Activated CD8-positive, alpha-beta memory T cell treated with anti-CD3 and anti-CD28 coated beads for 4 hours (primary cell): ENCODE measurements at regions not wholly inside any gene's neighbourhood (a gene's known extent, or its start where the extent isn't known, plus 50 kb on each side); places are given as distances from the start of the nearest gene placed in this dataset.

ENCODE experiments used
- DNase-seq, 2 donors: peaks; one replicate each; pipeline ENCODE4 v3.0.0-alpha.2; 2020; ENCODE audit warnings: low read depth in 2 of 2

GRCh38 chr16:72410492-72410891, 238.5 kb upstream of the PMFBP1 start:
- DNase-seq, result no peak

GRCh38 chr16:72409423-72409822, 237.5 kb upstream of the PMFBP1 start:
- no peak for DNase-seq

DNA sequence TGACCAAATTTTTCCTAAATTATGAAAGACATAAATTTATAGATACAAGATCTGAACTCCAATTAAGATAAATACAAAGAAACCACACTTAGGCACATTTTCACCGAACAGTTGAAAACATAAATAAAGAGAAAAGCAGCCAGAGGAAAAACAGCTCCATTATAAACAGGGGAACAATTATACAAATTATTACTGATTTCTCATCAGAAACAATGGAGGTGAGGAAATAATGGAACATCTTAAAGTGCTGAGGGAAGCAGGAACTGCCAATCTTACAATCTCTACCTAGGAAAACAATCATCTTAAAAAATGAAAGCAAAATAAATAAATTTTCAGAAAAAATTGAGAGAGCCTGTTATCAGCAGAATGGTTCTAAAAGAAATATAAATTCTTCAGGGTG, 234.4 kb upstream of the PMFBP1 start:
- no peak for DNase-seq

DNA sequence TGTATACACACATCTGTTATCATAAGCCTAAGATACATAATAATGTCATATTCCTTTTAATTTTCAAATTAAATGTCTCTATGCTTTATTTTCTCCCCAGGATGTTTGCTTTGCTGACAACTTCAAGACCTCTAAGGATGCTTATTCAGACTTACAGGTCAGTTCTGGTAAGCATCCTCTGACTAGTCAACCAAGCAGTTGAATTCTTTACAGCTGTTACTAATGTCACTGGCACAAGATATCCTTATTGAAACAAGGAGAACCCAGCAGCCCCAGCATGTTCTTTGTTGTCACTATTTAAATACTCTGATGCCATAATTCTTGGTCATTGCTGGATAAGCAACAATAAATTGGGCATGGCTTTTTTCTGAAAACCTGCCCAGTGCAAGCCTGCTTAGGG, 232.3 kb upstream of the PMFBP1 start:
- no peak for DNase-seq

GRCh38 chr16:72401084-72401361, 229.1 kb upstream of the PMFBP1 start:
- no peak for DNase-seq

- DNase-seq, result no peak
These were observed 228.5 kb upstream of the PMFBP1 start for GRCh38 chr16:72400257-72401083.

- no peak for DNase-seq
These were observed 227.9 kb upstream of the PMFBP1 start for GRCh38 chr16:72399811-72400210.

DNA sequence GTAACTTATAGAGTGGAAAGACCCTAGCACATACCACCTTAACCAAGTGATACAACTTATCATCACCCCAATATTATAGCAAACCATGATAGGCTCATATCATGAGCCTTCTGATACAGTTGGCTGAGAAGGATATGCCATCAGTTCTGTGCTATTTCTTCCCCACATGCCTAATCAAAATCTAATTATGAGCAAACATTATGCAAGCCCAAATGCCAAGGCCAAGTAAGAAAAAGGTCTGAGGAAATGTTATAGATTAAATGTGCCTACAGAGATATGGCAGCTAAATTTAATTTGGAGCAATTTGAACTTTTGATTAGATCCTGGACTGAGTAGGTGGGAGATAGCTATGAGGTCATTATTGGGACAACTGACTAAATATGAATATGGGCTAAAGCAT, 225.9 kb upstream of the PMFBP1 start:
- DNase-seq, result no peak

DNA sequence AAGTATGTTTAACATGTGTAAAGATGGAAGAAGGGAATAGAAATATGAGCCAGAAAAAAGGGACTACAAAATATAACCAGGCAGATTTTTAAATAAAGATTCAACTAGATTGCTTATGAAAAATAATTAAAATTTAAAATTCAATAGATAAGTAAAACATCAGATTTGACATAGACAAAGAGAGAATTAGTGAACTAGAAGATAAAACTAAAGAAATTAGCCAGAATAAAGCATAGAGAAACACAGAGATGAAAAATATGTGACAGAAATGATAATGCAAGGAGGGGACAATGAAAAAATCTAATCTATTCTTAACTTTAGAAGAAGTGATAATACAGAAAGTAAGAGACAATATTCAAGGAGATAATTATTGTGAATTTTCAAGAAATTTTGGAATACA, 222.6 kb upstream of the PMFBP1 start:
- DNase-seq, result no peak

DNA sequence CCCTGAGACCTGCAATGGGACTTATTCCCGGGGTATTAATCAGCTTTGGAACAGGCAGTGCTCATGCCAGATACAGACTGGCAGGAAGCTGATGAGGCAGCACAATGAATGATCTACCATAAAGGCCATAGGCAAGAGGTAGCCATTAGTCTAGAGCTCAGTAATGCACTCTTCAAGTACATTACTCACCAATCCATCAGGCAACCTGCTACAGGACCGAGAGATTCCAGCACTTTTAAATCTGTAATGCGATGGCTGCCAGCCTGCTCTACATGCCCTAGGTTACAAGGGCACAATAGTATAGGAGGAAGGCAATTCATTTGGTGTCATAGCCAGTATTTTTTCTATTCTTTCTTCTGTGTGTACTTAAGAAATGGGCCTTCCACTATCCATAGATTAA, 217.8 kb upstream of the PMFBP1 start:
- no peak for DNase-seq

DNA sequence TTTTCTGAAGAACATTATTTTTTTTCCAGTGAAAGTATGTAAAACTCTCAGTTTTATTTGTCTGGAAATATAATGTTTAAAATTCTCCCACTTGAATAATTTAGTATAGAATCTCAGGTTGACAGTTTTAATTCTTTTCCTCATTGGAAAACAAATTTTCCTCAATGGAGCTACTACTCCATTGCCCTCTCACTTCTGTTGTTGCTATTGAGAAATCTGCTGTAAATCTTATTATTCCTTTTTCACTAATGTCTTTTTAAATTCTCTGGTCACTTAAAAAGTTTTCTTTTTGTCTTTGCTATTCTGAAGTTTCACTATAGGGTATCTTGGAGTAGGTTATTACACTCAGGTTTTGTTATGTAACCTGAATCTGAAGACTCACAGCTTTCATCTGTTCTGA, 216.1 kb upstream of the PMFBP1 start:
- DNase-seq, result no peak

DNA sequence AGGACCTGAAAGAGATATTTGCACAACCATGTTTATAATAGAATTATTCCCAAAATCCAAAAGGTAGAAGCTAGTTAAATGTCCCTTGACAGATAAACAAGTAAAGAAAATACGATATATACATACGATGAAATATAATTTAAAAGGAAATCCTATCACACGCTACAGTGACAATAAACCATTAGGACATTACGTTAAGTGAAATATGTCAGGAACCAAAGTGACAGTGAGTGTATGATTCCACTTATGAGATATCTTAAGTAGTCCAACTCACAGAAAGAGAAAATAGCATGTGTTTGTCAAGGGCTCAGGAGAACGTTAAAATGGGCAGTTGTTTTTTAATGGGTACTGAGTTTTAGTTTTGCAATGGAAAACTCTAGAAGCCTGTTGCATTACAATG, 212.7 kb upstream of the PMFBP1 start:
- no peak for DNase-seq

GRCh38 chr16:72380283-72380682, 208.3 kb upstream of the PMFBP1 start:
- no peak for DNase-seq

DNA sequence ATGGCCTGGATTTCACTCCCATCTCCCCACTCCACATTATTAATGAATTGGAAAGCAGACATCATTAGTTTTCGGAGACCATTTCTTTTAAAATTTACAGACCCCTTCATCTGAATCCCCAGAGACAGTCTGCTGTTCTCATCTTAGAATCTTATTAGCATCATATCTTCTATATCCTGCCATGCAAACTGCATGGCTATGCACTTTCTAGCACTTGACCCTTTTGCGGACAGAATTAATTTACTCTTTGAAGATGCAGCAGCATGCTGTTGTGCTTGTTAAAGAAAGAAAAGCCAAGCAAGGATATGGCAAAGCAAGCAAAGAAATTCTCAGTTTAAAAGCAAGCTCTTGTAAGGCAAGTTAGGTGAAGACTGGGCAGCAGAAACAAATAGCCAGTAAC, 201.2 kb upstream of the PMFBP1 start:
- no peak for DNase-seq

GRCh38 chr16:72372087-72373045, 200.4 kb upstream of the PMFBP1 start:
- DNase-seq, result no peak

DNA sequence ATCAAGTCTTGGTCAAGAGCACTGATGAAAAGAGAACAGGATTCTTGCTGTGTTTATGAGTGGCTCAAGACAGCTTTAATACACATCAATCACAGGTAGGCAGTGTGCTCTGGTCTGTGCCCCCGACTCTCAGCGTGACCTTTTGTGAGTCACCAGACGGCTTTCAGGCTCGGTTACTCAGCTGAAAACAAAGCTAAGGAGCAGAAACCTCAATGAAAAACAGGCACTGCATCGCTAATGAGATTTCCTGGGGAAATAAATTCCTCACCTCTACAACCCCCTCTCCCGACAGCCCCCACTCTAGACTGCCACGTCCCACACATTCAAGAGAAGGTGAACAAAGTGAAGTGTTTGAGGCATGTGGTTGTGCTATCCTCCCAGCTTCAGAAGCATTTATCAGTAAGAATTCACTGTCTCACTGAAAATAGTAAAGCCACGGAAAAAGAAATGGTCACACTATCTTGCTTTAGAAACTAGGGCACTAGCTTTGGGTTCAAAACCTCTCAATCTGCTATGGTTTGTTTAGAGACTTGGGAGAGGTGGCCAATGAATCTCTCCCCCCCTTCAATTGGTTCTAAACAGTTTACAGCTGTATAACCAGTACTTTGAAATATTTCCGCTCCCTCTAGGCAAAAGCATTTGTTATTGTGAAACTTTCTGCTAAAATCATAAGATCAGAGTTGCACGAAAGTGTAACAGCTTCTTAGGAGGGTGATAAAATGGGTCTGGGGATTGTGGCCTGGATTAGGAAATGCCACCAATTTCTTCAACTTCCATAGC, 199.5 kb upstream of the PMFBP1 start:
- no peak for DNase-seq

GRCh38 chr16:72369274-72369673, 197.3 kb upstream of the PMFBP1 start:
- DNase-seq, result no peak

GRCh38 chr16:72367851-72368250, 195.9 kb upstream of the PMFBP1 start:
- no peak for DNase-seq

DNA sequence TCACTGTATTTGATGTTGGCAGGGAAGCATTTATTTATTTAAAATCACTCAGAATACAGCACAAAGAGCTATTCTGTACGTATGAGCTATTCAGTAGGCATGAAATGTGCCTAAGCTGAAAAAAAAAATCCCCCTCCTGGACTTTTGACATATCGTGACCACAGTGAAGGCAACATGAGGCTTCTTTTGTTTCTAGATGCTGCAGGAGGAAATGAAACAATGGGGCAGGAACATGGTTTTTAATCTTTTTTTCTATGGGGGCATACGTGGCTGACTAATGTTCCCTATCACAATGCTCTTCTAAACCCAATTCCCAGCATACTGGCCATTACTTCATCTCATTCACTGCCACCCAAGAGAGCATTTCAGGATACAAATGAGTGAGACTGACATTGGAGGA, 191.0 kb upstream of the PMFBP1 start:
- DNase-seq, result no peak

- DNase-seq, result no peak
These were observed 190.5 kb upstream of the PMFBP1 start for GRCh38 chr16:72362476-72362875.

DNA sequence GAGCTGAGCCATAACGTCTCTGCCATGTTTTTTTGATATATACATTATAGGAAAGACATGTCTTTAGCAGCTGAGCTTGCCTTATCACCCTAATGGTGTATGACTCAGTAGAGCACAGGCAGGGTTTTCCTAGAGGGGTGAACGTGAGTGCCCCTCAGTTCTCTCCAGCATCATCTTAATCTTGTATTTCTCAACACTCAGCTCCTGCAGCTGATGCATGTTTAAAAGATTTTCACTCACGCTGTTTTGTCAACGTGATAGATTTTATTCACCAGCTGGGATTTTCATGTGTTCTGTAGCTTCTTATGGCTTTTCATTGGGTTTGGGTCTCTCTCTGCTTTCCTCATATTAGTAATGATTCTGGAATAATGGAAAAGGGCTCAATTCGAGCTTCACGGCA, 186.0 kb upstream of the PMFBP1 start:
- DNase-seq, result no peak

DNA sequence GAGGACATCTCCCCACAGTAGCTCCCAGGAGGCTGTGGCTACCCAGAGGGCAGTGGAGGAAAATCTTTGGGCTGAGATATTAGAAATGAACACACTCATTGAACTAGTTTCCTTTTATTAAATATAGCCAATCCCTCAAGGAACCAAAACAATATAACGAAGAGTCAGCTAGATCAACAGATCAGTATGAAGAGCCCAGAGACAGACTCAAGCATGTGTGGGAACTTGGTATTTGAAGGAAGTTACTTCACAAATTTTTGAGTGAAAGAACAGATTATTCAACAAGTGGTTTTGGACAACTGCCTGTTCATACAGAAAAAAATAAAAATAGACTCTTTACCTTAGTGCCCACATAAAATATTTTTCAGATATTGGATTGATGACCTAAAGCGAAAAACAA, 183.6 kb upstream of the PMFBP1 start:
- DNase-seq, result no peak
